ENCODE measurements at regions not wholly inside any gene's neighbourhood (a gene's known extent, or its start where the extent isn't known, plus 50 kb on each side); places are given as distances from the start of the nearest gene placed in this dataset.
"Not testable (repeated sequence)": the region's sequence is repeated elsewhere in the genome, so short reads cannot be mapped to it uniquely, and the experiment has no call there.

DNA sequence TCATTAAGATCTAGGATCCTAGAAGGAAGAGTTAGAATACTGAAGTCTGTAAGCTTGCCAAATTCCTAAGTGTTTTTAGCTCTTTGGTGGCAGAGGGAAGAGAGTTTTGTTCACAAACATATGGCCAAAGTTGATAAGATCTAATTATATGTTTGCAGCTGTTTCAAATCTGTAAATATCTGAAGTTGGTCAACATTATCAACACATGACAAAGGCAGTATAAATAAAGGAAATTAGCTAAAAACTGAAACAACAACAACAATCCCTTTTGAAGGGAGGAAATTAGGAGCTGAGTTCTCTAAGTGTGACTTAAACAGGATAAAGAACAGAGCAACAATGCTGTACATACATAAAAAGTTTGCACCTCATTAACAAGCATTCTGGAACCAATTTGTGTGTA is 208.7 kb downstream of the KCNJ2 start:
- TF ChIP-seq EZH2 (IDR thresholded peaks at IDR 0.05; ENCODE audit: borderline replicate concordance, insufficient read depth, low read depth, low read length, poor library complexity, severe bottlenecking) = no peak
- TF ChIP-seq, protein P1, sequence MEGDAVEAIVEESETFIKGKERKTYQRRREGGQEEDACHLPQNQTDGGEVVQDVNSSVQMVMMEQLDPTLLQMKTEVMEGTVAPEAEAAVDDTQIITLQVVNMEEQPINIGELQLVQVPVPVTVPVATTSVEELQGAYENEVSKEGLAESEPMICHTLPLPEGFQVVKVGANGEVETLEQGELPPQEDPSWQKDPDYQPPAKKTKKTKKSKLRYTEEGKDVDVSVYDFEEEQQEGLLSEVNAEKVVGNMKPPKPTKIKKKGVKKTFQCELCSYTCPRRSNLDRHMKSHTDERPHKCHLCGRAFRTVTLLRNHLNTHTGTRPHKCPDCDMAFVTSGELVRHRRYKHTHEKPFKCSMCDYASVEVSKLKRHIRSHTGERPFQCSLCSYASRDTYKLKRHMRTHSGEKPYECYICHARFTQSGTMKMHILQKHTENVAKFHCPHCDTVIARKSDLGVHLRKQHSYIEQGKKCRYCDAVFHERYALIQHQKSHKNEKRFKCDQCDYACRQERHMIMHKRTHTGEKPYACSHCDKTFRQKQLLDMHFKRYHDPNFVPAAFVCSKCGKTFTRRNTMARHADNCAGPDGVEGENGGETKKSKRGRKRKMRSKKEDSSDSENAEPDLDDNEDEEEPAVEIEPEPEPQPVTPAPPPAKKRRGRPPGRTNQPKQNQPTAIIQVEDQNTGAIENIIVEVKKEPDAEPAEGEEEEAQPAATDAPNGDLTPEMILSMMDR (IDR thresholded peaks at IDR 0.05) = no peak
- H3K27me3 ChIP-seq (replicated peaks in 1 of 4; ENCODE audit: control extremely low read depth in 1 of 4, control insufficient read depth in 3 of 4, insufficient read depth in 4 of 4, low read length in 3 of 4) = no peaks in the 10 kb centered on the region
- no peak for ATAC-seq (ENCODE audit: low read depth)
- DNase-seq = no peak
- H4K20me1 ChIP-seq (ENCODE audit: control insufficient read depth, insufficient read depth, low read length, poor library complexity, severe bottlenecking) = no peaks in the 10 kb centered on the region
- H3K4me3 ChIP-seq (ENCODE audit: control extremely low read depth in 1 of 5, extremely low read depth in 1 of 5, insufficient read depth in 1 of 5, low read depth in 2 of 5, low read length in 4 of 5) = no peak overlapping the region
- H3K79me2 ChIP-seq (ENCODE audit: control insufficient read depth, insufficient read depth, low read length) = no peaks in the 10 kb centered on the region
- H3K27ac ChIP-seq (ENCODE audit: low read length in 2 of 2) = no peak overlapping the region
- intact Hi-C loops (cut with micrococcal nuclease) = no loop called here
- peaks cover 0 to 2% (median 0%) of the 10 kb centered on the region in 3 donors for H3K9me3 ChIP-seq (ENCODE audit: control extremely low read depth in 1 of 3, control insufficient read depth in 2 of 3, insufficient read depth in 1 of 3, low read length in 2 of 3)
- no peak overlapping the region for H3K4me2 ChIP-seq (replicated peaks; ENCODE audit: low read depth, low read length, poor library complexity, severe bottlenecking)
- no peak overlapping the region for H3K9ac ChIP-seq (ENCODE audit: low read length)
- H3K36me3 ChIP-seq (replicated peaks in 1 of 2; ENCODE audit: control extremely low read depth in 1 of 2, control insufficient read depth in 1 of 2, extremely low read depth in 1 of 2, insufficient read depth in 2 of 2, low read length in 1 of 2) = no peaks in the 10 kb centered on the region
- no peaks in the 10 kb centered on the region for H3K4me1 ChIP-seq (ENCODE audit: control insufficient read depth in 2 of 2, insufficient read depth in 2 of 2, low read length in 2 of 2)
- no peak overlapping the region for H2AFZ ChIP-seq (ENCODE audit: insufficient read depth, low read depth, low read length, poor library complexity, severe bottlenecking)
- peaks cover 4% of the 10 kb centered on the region for H3K9me3 Mint-ChIP-seq (ENCODE audit: insufficient read depth)
- H3K27ac Mint-ChIP-seq = no peak overlapping the region
- H3K27me3 Mint-ChIP-seq = no peaks in the 10 kb centered on the region
- CTCF ChIA-PET = no interaction called here
- no peak overlapping the region for H3K4me3 Mint-ChIP-seq
- POLR2A ChIA-PET = no interaction called here
- no peaks in the 10 kb centered on the region for H3K4me1 Mint-ChIP-seq

DNA sequence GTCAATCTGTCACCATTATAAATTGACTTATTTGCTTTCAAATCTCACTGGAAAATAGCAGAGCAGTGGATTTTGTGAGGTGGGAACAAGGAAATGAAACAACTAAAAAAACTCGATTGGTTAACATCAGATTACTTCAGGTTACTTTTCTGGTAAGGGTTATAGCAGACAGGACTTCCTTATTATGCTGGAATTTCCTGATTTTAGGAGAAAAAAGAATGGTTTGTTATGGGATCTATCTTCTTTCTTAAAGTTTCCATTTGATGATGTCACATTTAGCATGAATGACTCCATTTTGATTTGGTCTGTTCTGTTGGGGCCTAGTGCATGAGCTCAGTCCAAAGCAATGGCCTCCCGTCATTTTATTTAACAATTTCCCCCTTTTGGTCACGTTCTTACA is 210.6 kb downstream of the KCNJ2 start:
- intact Hi-C loops (cut with micrococcal nuclease) = no loop called here
- Histone ChIP-seq H3K79me2 (ENCODE audit: control insufficient read depth, insufficient read depth, low read length) (no peaks in the 10 kb centered on the region), H3K36me3 (replicated peaks in 1 of 2; ENCODE audit: control extremely low read depth in 1 of 2, control insufficient read depth in 1 of 2, extremely low read depth in 1 of 2, insufficient read depth in 2 of 2, low read length in 1 of 2) (no peaks in the 10 kb centered on the region), H3K9ac (ENCODE audit: low read length) (no peak overlapping the region), H3K27ac (ENCODE audit: low read length in 2 of 2) (no peak overlapping the region), H3K27me3 (replicated peaks in 1 of 4; ENCODE audit: control extremely low read depth in 1 of 4, control insufficient read depth in 3 of 4, insufficient read depth in 4 of 4, low read length in 3 of 4) (no peaks in the 10 kb centered on the region), H4K20me1 (ENCODE audit: control insufficient read depth, insufficient read depth, low read length, poor library complexity, severe bottlenecking) (no peaks in the 10 kb centered on the region), H3K4me1 (ENCODE audit: control insufficient read depth in 2 of 2, insufficient read depth in 2 of 2, low read length in 2 of 2) (no peaks in the 10 kb centered on the region), H3K4me3 (ENCODE audit: control extremely low read depth in 1 of 5, extremely low read depth in 1 of 5, insufficient read depth in 1 of 5, low read depth in 2 of 5, low read length in 4 of 5) (no peak overlapping the region), H3K9me3 (ENCODE audit: control extremely low read depth in 1 of 3, control insufficient read depth in 2 of 3, insufficient read depth in 1 of 3, low read length in 2 of 3) (no peaks in the 10 kb centered on the region), H3K4me2 (replicated peaks; ENCODE audit: low read depth, low read length, poor library complexity, severe bottlenecking) (no peak overlapping the region), H2AFZ (ENCODE audit: insufficient read depth, low read depth, low read length, poor library complexity, severe bottlenecking) (no peak overlapping the region)
- no peaks in the 10 kb centered on the region for H3K27me3 Mint-ChIP-seq
- TF ChIP-seq, protein P1 (IDR thresholded peaks at IDR 0.05) = no peak
- TF ChIP-seq EZH2 (IDR thresholded peaks at IDR 0.05; ENCODE audit: borderline replicate concordance, insufficient read depth, low read depth, low read length, poor library complexity, severe bottlenecking) = no peak
- POLR2A ChIA-PET = no interaction called here
- H3K4me1 Mint-ChIP-seq = no peaks in the 10 kb centered on the region
- DNase-seq = no peak
- WGBS (ENCODE audit: insufficient coverage) = no CpG with 5 or more reads among the region's 3 CpGs
- no peaks in the 10 kb centered on the region for H3K9me3 Mint-ChIP-seq (ENCODE audit: insufficient read depth)
- CTCF ChIA-PET = no interaction called here
- H3K27ac Mint-ChIP-seq = no peak overlapping the region
- no peak overlapping the region for H3K4me3 Mint-ChIP-seq
- ATAC-seq (ENCODE audit: low read depth) = no peak

DNA sequence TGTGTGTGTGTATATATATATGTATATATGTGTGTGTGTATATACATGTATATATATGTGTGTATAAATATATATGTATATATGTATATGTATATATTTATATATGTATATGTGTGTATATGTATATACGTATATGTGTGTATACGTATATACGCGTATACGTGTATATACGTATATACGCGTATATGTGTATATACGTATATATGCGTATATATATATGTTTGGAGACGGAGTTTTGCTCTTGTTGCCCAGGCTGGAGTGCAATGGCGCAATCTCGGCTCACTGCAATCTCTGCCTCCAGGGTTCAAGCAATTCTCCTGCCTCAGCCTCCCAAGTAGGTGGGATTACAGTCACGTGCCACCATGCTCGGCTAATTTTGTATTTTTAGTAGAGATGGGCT is 212.6 kb downstream of the KCNJ2 start:
- H2AFZ ChIP-seq (ENCODE audit: insufficient read depth, low read depth, low read length, poor library complexity, severe bottlenecking); H3K9me3 Mint-ChIP-seq (ENCODE audit: insufficient read depth); H3K27me3 ChIP-seq (replicated peaks in 1 of 4; ENCODE audit: control extremely low read depth in 1 of 4, control insufficient read depth in 3 of 4, insufficient read depth in 4 of 4, low read length in 3 of 4); H3K4me2 ChIP-seq (replicated peaks; ENCODE audit: low read depth, low read length, poor library complexity, severe bottlenecking); H3K4me1 Mint-ChIP-seq; DNase-seq; H3K27ac Mint-ChIP-seq; ATAC-seq (ENCODE audit: low read depth); POLR2A ChIA-PET; H3K4me3 Mint-ChIP-seq; CTCF ChIA-PET; H3K27ac ChIP-seq (ENCODE audit: low read length in 2 of 2); H3K4me3 ChIP-seq (ENCODE audit: control extremely low read depth in 1 of 5, extremely low read depth in 1 of 5, insufficient read depth in 1 of 5, low read depth in 2 of 5, low read length in 4 of 5); H4K20me1 ChIP-seq (ENCODE audit: control insufficient read depth, insufficient read depth, low read length, poor library complexity, severe bottlenecking); H3K9ac ChIP-seq (ENCODE audit: low read length); H3K36me3 ChIP-seq (replicated peaks in 1 of 2; ENCODE audit: control extremely low read depth in 1 of 2, control insufficient read depth in 1 of 2, extremely low read depth in 1 of 2, insufficient read depth in 2 of 2, low read length in 1 of 2); intact Hi-C loops (cut with micrococcal nuclease); H3K79me2 ChIP-seq (ENCODE audit: control insufficient read depth, insufficient read depth, low read length); H3K27me3 Mint-ChIP-seq; H3K9me3 ChIP-seq (ENCODE audit: control extremely low read depth in 1 of 3, control insufficient read depth in 2 of 3, insufficient read depth in 1 of 3, low read length in 2 of 3); H3K4me1 ChIP-seq (ENCODE audit: control insufficient read depth in 2 of 2, insufficient read depth in 2 of 2, low read length in 2 of 2): not testable (repeated sequence)
- WGBS (ENCODE audit: insufficient coverage) = 99% methylated on average over 14 of the region's 15 CpGs

All from B cell (primary cell).